C4-2B (cell line): ENCODE measurements at regions not wholly inside any gene's neighbourhood (a gene's known extent, or its start where the extent isn't known, plus 50 kb on each side); places are given as distances from the start of the nearest gene placed in this dataset.

Source experiments
- H3K27ac ChIP-seq: fragments of 450-650 bp; 2 replicates; pipeline ENCODE4 v1.5.1; 2017
- CTCF ChIP-seq: fragments of 450-650 bp; conservative IDR thresholded peaks from 2 replicates; pipeline ENCODE4 v1.5.1; 2017; ENCODE audit warnings: mild to moderate bottlenecking
- ZFX ChIP-seq: fragments of 450-650 bp; IDR thresholded peaks from 2 replicates; pipeline ENCODE4 v1.6.1; 2017

DNA sequence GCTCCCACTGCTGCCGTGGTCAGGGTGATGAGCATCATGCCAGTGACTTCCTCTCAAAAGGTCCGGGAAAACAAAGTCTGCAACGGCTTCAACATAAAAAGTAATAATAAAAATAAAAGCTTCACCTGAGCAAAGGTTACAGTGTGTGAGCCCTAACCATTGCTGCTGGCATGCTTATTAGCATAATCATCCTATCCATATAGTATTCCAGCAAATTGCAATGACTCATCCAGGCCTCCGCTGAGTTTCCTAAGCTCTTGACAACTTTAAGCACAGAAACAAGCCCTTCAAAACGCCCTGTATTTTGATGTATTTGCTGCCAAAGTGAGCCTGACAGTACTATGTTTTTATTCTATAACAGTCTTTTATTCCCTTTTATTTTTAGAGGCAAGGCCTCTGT, 100.5 kb downstream of the AASDH start:
- TF ChIP-seq CTCF (no peak), ZFX (no peak)
- H3K27ac ChIP-seq: no peak overlapping the region

GRCh38 chr4:56283375-56283774, 103.9 kb downstream of the AASDH start:
- no peak overlapping the region for H3K27ac ChIP-seq
- TF ChIP-seq CTCF: no peak
- TF ChIP-seq ZFX: no peak

DNA sequence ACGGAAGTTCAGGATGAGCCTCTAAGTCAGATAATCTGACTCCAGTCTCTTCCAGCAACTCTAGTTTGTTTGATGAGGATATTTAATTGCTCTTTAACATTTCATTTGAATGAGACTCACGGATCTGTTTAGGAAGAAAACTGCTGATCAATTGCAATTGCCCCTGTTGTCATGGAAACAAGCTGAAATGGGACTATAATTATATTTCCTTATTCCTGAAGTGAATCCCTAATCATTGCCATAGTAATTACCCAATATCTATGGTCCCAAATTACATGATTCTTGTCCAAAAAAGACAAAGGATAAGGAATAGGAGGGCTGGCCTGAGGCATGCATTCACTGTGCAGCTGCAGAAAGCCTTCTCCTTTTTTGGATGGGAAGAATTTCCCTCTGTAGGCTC, 105.3 kb downstream of the AASDH start:
- no peak overlapping the region for H3K27ac ChIP-seq
- TF ChIP-seq ZFX (no peak), CTCF (no peak)

- no peak overlapping the region for H3K27ac ChIP-seq
- TF ChIP-seq ZFX: no peak
- no peak for TF ChIP-seq CTCF
Observed at GRCh38 chr4:56276547-56276946, 110.7 kb downstream of the AASDH start.

DNA sequence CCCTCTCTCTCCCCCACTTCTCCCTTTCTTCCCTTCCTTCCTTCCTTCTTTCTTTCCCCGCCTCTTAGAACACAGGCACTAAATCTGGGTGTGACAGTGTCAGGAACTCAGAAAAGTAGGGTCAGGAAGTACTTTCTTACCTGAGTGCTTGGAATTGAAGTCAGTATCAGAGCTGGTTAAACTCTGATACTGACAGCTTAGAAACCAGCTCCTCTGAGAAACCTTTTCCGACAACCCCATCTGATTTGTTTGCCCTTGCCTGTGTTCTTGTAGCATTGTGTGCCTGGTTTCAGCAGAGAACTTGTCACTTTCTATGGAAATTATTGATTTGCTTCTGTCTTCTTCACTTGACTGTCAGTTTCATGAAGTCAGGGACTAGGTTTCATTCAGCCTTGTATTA, 113.9 kb downstream of the AASDH start:
- no peak overlapping the region for H3K27ac ChIP-seq
- no peak for TF ChIP-seq ZFX
- no peak for TF ChIP-seq CTCF

- H3K27ac ChIP-seq: no peak overlapping the region
- no peak for TF ChIP-seq CTCF
- no peak for TF ChIP-seq ZFX
Observed at GRCh38 chr4:56272927-56273326, 114.4 kb downstream of the AASDH start.

- no peak overlapping the region for H3K27ac ChIP-seq
- TF ChIP-seq CTCF (no peak), ZFX (no peak)
Observed at GRCh38 chr4:56272003-56272402, 115.3 kb downstream of the AASDH start.
